ENCODE measurements at regions not wholly inside any gene's neighbourhood (a gene's known extent, or its start where the extent isn't known, plus 50 kb on each side); places are given as distances from the start of the nearest gene placed in this dataset.
A peak's percentile ranks its signal among the peaks of the same experiment; 100 is the strongest.

DNA sequence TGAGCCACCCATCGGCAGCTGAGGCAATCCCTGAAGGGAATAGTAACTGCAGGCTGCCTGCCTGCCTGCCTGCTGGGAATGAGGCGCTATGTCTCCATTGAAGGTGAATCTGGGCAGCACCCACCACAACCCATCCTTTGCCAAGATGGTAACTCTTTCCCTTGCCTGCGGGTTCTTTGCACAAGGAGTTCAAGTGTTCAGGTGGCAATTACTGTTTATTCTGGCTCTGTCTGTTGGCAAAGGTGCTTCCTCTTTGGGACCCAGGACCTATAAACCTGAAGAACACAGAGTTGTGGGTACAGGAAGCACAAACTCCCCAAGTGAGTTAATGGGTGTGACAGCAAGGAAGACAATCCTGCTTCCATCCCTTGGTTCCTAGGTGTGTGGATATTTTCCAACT is 448.1 kb upstream of the ZNF507 start:
- no peak for DNase-seq

DNA sequence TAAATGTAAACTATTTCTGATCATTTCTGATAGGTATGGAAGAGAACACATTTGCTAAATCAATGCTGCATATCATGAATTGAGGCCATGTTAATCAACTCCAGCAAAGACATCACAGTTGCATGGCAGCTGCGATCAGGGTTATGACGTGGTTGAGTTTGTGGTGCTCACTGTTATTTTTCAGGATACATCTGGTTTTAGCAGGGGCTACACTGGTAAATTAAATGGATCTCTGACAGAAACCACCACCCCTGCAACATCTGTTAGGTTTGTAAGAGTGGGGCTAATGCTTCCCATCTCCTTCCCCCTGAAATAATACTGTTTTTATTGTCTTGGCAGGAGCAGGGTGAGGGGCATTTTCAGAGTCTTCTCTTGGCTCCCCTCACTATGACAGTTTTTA is 444.4 kb upstream of the ZNF507 start:
- DNase-seq, result no peak

DNA sequence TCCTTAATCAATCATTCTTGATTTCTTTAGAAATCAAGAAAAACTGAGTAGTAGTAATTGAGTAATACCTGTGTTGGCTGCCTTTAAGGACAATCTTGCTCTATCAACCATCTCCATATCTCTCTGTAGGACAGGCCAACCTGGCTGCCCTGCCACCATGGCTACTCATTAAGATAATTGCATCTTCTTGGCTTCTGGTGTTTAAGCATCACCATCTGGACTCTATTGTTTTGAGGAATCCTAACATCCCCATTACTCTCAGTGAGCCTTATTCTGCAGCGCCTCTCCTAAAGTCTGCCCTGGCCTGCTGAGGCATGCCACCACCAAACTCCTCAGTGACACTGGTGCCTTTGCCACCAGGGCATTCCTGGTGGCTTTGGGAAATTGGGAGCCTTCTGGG is 442.6 kb upstream of the ZNF507 start:
- peak; percentile 64 for DNase-seq

DNA sequence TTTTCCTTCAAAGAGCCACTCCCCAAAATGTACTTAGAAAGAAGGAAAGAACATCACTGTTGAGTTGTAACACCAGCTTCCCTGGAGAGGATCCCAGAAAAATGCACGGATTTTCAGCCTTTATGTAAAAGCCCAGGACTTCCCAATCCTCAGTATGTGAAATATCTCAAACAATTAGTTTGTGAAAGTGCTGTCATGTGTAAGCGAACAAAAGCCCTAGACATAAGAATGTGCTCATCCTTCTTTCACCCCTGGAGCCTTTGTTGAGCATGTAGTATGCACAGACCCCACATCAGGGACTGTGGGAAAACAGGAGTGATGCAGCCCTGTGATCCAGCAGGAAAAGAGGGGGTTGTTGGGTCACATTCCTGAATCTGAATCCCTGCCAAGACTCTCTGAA is 441.4 kb upstream of the ZNF507 start:
- no peak for DNase-seq

DNA sequence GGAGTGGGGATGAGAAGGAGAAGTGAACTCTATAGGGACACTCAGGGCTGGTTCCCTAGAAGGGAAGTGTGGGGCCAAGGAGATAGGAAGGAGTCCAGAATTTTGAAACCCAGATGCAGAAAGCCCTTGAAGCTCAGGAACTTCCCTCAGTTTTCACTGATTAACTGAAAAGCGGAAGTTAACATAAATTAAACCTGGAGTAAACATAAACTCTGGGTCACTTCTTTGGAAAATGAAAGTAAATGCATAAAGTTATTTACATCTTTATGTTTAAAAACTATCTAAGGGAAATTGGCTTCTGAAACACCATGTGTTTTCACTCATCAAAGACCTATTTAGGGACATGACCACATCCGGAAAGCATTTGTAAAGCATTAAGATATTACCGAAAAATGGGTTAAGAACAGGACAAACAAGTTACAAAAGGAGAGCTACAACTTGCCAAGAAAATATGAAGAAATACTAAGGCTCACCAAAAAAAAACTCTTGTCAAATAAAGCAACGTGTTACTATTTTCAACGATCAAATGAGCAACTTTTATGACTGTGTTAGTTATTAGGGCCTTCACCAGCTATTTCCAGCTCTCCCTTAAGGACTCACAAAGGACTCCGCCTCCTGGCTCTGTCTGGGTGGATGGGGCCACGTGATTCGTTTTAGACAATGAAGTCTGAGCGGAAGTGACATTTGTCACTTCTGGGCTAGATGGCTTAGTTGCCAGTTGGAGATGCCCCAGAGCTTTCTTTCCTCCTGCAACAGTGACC is 439.1 kb upstream of the ZNF507 start:
- no peak for DNase-seq

DNA sequence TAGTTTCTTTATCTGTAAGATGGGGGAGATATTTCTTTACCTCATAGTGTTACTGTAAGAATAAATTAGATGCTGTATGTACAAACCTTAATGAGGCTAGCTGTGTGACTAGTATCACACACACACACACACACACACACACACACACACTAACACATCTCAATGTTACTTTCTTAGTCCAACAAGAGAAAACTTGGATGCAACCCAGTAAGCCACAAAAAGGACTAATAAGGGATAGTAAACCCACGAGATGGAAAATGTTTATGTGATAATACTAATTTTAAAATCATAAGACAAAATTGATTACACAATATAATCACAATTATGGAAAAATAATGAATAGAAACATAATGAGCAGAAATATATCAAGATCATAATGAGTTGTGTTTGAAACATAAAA is 437.7 kb upstream of the ZNF507 start:
- no peak for DNase-seq

DNA sequence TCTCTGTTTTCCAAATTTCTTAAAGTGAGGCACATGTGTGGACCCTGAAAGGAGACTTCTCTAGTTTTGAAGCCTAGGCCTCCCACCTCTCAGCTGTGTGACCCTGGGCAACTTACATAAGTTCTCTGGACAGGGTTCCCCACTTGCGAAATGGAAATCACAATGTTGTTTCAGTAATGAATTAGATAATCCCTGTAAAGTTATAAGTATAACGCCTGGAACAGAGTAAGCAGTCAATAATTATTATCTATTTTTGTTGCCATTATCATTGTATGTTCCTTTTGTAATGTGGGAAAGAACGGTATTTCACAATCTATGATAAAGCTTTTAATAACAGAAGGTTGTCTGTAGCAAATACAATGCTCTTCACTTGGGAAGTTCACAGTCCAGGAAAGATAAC is 437.3 kb upstream of the ZNF507 start:
- DNase-seq, result no peak

DNA sequence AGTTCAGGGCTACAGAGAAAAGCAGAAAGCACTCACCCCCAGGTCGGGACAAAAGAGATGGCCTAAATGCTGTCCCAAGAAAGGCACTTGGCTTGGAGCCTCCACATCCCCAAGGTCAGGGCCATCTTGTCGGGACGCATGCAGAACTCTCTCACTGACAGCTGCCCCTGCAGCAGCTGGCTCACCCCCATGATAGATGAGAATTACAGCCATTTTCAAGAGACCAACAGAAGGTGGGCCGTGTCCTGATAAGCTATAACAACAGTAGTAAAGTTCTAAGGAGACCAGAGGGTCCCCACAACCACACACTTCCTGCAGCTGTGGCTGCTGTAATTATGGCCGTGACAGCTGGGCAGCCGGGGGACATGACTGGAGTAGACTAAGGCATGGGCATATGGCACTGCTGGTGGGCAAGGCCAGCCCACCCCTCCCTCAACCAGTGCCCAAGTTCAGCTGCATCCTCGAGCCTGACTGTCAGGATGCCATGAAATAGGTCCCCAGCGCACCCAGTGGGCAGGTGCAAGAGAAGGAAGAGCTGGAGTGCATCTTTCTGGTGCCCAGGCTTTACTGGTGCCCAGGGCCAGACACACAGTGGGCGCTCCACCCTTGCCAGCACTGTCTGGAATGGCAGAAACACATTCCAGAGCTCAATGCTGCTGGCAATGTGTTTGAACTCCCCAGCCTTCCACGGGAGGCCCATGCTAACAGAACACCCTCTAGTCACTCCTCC is 436.7 kb upstream of the ZNF507 start:
- DNase-seq, result no peak

DNA sequence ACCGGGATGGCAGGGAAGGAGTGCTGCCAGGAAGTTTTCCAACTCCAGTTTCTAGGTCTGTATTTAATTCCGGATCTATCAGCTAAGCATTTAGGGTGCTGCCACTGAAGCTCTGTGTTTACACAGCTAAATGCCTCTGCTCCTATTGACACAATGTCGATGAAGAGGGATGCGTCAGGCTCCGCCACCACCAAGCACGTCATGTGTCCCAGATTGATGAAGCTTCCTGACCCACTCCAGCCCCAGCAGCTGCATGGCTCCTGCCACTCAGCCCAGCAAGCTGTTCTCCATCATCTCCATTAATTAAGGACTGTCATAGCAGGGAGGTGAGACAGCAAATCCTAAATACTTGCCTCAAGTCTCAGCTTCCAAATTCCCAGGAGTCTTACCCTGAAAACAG is 435.2 kb upstream of the ZNF507 start:
- DNase-seq, result peak; percentile 11

DNA sequence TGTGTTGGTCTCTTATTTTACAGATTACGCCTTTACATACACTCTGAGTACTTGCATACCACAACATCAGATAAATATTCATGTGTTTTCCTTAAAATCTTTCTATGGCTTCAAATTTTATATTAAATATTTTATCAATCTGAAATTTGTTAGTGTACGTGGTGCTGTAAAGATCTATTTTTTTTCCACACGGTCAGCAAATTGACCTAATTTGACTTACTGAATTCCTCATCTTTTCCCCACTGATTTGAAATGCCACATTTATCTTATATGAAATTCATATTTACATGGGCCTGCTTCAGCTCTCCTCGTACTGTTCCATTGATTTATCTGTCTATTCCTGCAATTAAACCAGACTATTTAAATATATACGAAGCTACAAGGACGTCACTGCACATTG is 433.8 kb upstream of the ZNF507 start:
- DNase-seq, result no peak

DNA sequence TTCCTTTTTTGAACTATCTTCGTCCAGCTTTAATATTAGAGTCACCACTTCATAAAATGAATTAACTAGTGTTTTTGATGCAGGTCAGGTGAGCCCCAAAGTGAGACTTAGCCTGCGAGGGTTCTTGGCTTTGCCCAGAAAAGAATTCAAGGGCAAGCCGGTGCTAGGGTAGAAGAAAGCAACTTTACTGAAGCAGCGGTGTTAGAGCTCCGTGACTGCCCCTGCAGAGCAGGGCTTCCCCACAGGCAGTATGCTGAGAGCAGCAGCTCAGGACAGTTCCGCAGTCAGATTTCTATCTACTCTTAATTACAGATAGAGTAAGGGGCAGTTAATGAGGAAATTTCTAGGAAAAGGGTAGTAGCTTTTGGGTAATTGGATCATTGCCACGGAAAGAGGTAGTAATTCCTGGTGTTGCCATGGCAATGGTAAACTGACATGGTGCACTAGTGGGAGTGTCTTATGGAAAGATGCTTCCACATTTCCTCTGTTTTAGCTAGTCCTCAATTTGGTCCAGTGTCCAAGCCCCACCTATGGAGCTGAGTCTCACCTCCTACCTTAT is 432.2 kb upstream of the ZNF507 start:
- peak; percentile 39 for DNase-seq

DNA sequence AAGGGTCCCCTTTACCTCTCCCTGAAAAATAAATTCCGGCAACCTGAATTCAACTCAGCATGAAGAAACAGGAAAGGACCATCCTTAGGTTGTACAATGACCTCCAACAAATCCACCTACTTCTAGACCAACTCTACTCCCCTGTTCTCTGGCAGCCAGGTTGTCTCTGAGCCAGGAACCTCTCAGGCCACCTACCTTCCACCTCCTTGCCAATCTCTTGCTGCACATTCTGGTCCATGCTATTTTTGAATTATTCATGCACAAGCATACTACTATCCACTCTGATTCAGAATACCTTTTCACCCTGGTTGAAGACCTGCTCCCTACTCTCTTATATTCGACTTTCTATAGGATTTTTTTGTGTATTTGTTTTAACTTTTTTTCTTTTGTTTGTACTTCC is 415.0 kb upstream of the ZNF507 start:
- DNase-seq, result no peak

DNA sequence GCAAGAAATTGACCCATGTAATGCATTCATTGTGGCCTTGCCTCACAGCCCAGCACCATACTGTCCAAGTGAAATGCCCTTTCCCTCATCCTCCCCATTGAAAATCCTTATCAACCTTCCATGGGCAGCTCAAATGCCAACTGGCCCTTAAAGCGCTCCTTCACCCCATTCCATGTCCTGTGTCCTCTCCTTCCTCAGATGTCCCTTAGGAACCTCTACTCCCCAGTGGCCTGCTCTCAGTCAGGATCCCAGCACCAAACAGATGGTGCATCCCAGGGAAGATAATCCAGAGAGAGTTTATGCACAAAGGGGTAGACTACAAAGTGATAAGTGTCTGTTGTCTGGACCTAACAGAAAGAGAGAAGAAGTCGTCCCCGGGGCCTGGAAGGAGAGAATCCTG is 407.4 kb upstream of the ZNF507 start:
- DNase-seq, result peak; percentile 21

DNA sequence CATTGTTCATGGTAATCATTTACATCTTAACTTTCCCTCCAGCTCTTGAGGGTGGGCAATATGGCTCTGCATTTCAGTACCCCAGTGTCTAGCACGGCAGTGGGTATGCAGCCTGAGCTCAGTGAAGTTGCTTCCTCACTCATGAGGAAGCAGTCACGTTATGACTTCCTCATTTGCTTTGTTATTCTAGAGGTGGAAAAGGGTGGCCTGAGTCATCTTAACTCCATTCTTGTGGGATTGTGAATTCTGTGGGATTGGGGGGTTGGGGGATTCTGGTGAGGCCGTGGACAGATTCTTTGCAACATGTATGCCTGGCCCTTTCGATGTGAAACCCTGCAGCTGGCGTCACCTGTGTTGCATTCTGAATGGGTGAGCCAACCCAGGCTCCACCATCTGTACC is 406.7 kb upstream of the ZNF507 start:
- DNase-seq, result no peak

DNA sequence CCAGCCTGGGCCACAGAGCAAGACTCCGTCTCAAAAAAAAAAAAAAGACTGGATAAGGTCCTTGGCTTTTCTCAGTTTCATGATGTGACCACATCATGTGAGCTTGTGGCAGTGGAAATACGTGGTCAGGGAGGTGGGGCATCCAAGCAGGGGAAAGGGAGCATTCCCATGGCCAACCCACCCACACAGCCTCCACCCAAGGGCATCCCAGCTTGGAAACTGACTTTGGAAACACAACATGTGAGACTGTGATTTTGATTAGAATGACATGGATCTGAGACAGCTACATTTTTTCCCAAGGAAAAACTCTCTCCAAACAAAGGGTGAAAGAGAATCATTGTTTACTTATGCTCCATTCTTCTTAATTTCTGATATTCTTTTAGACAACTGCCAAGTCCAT is 405.0 kb upstream of the ZNF507 start:
- DNase-seq, result no peak

DNA sequence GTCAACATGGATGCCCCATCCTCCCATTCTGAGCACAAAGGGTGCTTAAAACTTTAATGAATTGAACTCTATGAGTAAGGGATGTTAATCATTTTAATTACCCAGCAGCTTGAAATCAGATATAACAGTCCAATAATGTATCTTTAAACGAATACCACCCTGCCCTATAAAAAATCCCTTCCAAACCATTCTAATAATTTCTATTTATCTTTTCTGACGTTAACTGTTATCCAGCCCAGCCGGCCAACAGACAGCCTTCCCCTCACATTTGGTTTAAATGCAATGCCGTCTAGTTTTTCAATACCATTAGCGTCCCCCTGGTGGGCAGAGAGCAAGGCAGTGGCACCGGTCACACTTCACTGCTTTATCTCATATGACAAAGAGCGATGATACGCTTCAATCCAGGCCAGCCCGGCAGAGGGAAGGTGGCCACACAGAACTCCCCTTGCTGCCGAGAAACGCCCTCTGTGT is 402.2 kb upstream of the ZNF507 start:
- DNase-seq, result peak; percentile 56

DNA sequence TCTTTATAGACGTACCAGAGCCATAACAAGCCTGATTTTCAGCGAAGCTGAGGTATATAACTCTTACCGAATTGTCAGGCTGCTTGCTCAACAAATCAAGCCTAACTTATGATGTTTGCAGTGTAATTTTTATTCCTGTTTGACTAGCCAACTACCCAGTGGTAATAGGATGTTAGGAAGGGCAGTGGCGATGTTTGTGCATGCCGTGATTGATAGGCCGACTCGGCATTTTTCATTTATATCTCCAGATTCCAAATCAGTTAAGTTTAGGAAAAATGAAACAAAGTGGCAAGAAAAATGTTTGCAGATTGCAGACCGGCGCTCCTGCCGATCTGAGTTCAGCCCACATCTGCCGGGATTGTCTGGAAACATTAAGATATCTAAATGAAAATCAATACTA is 401.6 kb upstream of the ZNF507 start:
- no peak for DNase-seq

DNA sequence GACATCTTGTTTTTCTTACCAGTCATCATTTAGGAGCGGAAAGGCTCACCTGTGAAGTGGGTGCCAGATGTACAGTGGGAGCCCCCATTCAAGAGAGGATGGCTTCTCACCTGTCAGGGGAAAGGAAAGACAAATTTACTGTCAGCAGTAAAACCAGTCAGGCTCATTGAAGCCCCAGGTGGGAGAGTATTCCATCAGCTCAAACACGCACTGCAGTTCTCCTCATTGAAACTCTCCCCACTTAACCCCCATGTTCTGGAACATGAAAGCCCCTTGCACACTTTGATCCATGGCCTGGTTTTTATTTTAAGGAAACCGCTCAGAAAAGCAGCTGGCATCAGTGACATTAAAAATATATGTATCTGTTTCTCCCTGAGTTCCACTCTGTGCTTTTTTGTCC is 401.1 kb upstream of the ZNF507 start:
- DNase-seq, result no peak

DNA sequence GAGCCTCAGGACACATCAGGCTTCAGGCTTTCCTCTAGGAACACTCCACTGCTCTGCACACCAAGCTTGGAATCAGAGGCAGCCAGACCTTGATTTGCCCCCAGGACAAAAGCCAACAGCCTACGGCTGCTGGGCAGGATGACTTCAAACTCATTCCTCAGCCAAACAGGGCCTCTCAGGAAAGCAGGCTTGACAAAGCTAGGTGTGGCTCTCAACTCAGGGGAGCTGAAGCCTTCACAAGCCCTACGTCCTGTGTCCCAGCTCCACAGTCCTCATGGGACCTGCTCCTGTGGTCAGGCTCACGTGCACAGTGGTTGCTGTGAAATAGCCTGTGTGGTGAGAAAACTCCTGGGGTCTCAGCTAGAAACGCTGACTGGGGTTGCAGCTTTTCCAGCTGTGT is 398.9 kb upstream of the ZNF507 start:
- no peak for DNase-seq

DNA sequence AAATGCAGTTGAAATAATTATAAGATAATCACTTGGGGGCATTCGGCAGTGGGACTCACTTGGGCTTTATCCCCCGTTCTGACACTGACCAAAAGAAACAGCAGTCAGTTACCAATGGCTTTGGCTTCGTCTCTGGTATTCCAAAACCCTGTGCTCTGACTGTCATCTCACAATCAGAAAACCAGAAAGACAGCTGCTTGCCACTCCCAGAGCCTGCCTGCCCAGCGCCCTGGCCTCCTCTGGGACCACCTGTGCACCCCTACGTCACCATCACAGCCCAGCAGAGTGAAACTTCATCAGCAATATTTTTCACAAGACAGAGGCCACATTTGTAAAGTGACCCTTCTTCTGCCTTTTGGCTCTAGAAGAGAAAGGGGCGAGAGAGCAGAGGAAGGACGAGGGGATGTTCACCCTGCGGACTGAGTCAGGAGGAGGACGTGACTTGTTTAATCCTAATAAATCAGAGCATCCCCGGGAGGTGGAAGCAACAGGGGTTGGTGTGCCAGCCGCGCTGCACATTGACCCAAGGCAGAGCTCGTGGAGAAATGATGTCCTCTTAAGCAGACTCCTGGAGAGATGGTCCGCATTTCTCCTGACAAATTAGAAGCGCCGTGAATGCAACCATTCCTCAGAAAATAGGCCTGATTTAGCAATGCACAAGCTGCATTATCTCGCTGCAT is 397.8 kb upstream of the ZNF507 start:
- no peak for DNase-seq

DNA sequence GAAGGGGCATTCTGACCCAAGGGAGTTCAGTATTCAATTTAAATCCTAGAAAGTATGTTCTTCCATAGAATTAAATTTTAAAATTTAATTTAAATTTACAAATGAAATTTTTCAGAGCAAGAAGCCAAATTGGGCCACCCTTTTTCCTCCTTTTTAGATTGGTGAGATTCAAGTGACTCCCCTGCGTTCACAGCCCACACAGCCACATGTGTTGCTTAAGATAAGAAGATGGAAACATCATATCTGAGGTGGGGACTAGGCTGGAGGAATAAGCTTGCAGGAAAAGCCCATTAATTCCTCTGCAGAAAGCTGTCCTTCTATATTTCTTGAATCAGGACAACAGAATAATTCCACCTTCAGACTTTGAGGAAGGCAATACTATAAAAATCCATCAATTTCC is 392.7 kb upstream of the ZNF507 start:
- no peak for DNase-seq

DNA sequence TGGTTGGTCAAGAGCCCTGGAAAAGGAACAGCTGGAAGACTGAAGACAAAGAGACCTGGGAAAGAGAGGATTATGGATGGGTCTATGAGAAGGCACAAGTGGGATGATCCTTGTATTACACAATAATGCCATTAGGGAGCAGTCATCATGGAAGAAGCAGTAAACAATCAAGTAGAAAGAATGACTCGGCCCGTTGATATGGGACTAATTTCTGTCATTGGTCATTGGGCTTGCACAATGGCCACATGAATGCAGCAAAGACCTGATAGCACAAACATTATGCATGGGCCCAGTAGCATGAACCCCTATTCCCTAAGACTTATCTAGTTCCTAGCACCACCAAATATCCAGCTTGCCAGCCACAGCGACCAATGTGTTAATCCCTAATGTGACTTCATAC is 390.3 kb upstream of the ZNF507 start:
- peak; percentile 21 for DNase-seq

DNA sequence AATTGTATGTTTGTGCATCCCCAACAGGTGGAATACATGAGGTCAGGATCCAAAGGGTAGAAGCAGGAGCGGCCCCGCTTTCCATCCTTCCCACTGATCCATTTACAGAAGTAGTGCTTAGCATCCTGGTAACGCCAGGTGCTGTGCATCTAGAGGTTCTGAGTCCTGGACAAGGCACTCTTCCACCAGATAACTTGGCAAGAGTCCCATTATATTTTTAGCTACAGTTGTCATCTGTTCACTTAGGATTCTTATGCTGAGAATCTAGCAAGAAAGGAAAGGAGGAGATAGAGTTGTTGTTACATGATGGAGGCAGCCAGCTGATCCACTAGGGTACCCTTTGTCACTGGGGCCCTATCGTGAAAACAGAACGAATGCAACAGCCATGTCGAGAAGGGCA is 389.5 kb upstream of the ZNF507 start:
- DNase-seq, result no peak
